GM18861 (cell line): ENCODE measurements at regions not wholly inside any gene's neighbourhood (a gene's known extent, or its start where the extent isn't known, plus 50 kb on each side); places are given as distances from the start of the nearest gene placed in this dataset.
"Not testable (repeated sequence)": the region's sequence is repeated elsewhere in the genome, so short reads cannot be mapped to it uniquely, and the experiment has no call there.

Source experiments
- ATAC-seq: cut with Tn5 transposase; IDR thresholded peaks from one replicate; pipeline ENCODE4 v1.9.1; 2021; ENCODE audit not compliant: unreplicated experiment

DNA sequence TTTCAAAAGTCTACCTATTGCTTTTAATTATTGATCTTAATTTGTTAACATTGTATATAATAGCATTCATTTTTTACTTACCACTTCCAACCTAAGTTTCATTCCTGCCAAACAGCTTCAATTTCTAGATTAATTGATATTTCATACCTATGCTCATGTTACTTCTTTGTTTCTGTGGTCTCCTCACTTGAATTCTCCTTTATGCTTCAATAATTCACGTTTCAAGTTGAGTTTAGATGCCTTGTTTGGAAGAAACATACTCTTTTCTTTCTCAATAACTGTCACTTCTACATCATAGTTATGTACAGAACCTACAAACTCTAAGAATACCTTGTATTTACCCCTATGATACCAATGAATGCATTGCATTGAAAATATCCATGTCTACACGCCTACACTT is 862.2 kb upstream of the LRATD1 start:
- ATAC-seq: no peak

DNA sequence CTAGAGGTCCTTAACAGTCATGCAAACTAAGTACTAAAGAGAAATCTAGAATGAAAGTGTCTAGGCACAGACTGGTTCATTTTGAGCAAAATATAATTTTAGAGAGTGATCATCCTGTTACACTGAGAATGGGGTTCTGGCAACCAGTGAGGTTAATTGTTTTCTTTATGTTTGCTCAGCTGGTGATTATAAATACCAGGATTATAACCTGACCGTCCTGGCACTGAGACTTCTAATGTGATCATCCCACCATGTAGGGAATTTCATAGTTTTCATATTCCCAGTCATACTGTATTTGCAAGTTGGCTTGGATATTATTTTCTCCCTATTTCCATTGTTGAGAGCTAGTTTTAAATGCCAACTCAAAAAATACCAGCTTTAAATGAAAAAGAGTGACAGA is 852.5 kb upstream of the LRATD1 start:
- no peak for ATAC-seq

DNA sequence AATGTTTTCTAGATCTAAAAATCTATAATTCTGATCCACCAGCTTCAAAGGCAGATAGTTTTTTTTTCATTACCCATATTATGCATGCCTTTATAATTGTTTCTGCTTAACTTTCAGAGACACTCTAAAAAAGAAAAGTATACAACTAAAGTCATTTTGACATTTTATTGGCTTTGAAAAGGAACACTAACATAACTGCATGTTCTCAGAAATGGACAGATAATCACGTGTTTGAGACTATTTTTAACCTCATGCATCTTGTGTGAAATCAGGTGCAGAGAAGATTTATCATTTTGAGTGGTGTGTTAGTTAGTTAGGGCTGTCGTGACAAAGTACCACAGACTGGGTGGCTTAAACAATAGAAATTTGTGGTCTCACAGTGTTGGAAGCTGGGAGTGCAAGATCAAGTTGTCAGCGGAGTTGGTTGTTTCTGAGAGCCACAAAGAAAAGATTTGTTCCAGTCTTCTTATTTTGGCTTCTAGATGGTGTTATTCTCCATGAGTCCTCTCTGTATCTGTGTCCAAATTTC is 841.4 kb upstream of the LRATD1 start:
- ATAC-seq: no peak

DNA sequence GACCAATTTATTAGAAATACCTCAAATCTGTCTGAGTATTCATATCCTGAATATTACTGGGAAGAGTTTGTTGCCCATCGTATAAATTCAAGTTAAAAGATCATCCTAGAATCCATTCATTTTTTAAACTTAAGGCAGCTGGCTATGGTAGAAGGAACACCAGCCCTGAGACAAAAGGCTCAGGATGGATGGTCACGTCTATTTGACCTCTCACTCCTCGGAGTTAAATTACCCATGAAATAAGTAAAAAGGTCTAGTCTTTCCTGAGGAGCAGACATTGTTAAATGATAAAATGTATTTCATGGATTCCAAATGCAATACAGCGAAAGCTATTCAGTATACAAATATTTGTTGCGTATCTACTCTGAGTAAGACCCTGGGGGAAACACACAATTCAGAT is 826.0 kb upstream of the LRATD1 start:
- ATAC-seq: no peak

DNA sequence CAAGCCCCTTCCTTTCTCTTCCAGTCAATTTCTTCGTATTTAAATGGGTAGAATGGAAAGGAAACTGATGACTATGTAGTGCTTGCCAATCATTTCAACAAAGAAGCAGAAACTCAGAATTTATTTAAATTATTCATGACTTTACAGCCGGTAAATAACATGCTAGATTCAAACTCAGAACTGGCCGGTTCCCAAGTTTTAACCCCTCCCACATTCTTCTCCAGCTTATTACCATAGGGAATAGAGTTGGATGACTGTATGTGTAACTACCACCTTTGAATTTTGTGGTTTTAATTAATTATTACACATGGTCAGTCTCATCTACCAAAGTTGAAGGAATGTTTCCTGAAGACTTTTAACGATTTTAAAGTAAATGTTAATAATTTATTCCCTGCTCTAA is 819.3 kb upstream of the LRATD1 start:
- no peak for ATAC-seq

DNA sequence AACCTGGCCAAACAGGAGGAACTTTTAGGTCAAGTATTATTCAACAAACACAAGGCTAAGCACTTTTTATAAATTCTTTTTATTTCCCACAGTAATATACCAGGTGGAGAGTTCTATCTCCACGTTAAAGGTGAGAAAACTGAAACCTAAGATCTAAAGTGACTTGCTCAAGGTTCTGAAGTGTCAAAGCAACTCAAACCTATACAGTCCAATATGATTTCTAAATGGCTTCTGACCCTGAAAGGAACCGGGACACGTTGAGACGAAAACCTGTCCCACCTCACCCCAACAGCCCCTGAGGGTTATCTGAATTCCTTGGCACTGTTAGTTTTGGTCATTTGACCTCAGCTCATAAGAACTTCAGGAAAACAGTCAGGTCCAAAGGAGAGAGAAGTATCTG is 814.5 kb upstream of the LRATD1 start:
- no peak for ATAC-seq

DNA sequence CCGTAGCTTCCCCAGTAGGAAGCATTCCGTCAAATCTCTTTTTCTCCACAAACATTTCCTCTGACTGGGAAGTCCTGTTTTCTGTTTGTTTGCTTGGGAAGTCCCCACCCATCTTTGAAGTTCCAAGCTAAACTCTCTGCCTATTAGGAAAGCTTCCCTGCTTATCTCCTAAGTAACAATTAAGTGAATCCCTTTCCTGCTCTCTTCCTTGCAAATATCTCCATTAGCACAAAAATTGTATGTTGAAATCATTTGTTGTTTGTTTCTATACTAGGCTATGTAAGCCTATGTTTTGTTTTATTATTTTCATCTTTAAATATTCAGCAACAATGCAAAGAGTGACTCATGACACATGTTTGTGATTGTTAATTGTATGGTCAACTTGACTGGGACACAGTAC is 812.6 kb upstream of the LRATD1 start:
- no peak for ATAC-seq

DNA sequence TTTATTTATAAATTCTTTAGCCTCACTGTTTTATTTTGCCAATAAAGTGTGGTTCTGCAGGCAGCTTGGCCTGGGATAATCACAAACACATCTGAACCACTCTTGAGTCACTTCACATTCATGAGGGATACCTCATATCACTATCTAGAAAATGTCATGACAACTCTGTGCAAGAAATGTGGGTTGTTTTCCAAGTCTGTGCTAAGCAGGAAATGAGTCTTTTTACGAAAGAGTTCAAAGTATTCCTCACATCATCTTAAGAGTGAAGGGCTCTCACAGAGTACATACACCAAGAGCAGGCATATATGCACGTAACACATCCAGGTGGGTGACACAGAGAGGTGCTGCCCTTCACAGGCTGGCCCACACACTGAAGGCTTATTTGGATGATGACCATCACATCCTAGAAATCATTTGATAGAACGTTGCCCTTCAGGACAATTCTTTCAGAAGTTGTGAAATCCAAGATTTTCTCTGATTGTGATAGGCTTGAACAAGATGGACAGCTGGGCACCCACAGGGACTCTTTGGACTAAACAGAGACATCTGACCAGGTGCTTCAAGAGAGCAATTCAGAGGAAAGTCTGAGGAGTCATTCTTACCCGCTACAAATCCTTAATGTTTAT is 811.1 kb upstream of the LRATD1 start:
- ATAC-seq: no peak

DNA sequence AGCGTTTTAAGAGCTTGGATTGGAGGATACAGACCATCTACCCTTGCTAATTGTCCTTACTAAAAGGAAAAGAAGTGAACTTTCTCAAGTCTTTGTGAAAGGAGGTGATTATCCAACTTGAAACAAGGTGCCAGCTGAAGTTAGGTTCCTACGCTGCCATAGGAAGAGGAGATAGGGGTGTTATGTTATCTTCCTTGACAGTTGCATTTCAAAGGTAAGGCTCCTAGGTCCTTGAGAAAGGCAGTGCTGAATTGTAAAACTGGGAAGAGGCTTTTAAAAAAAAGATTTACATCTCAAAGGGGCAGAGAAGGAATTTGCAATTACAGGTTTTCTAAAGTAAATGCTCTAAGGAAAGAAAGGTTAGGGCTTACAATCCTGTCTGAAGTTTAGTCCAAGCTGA is 810.2 kb upstream of the LRATD1 start:
- no peak for ATAC-seq

DNA sequence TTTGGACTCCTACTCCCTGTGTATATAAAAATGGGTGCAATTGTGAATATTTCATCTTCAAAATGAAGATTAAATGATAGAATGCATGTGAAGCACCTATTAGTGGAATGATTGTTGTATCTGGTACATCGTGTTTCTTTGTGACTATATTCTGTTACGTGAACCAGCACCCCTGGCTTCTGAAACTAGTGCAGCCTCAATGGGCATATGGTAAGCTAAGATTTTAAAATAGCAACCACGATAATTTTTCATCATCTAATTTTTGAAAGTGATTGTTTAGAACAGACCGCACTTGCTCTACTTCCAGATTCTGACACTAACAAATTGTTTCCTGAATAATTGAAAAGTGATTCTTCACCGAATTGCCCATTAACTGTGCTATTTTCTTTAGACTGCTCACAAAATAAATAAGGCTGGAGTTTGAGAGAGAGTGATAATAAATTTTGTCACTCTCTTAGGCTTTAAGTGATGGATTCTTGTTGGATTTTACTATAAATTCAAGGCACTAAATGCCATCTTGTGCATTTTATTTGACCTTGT is 806.1 kb upstream of the LRATD1 start:
- ATAC-seq: no peak

DNA sequence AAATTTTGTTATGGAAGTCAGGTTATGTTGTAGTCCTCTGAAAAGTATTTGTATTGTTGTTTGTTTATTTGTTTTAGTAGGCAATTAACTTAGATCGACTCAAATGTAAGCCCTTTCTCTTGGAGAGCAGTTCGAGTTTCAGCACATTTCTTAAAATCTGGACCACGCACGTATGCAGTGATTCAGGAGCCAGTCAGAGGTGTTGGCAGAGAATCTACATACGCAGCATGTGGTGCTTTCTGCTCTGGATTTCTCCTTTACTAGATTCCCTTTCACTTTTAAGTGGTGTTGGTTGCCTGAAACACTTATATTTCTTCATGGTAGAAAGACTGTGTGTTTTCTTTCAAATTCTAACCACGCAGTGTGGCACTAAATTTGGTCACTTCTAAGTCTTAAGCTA is 773.9 kb upstream of the LRATD1 start:
- no peak for ATAC-seq

DNA sequence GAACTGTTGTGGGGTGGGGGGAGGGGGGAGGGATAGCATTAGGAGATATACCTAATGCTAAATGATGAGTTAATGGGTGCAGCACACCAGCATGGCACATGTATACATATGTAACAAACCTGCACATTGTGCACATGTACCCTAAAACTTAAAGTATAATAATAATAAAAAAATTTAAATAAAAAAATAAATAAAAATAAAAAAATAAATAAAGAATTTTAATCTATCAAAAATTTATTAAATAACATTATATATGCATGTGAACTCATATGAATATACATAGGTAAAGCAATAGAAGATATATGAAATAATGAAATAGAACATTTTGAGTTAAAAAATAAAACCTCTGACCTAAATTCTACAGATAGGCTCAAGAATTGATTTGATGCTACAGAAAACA is 764.2 kb upstream of the LRATD1 start:
- ATAC-seq: not testable (repeated sequence)

DNA sequence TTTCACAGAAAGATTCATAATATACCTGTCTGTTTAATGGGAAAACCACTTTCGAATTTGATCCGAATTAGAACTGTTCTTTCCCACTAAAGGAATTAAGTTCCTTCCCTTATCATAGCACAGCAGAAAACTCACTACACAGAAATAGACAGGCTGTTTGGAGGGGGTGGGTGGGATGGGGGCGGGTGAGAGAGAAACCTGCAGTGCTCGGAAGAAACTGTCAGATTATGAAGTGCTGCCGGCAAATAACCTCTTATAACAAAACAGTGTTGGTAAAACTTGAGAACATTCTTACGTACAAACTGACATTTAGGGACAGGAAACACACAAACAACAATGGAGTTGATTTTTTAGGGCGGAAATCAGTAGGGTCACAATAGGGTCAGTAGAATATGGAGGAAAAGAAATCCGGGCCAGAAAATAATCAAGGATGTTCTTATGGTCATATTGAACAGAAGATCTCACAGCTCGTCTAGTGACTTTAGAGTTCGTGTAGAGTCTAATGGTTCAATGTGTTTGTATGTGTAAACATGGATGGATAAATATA is 756.0 kb upstream of the LRATD1 start:
- ATAC-seq: no peak

DNA sequence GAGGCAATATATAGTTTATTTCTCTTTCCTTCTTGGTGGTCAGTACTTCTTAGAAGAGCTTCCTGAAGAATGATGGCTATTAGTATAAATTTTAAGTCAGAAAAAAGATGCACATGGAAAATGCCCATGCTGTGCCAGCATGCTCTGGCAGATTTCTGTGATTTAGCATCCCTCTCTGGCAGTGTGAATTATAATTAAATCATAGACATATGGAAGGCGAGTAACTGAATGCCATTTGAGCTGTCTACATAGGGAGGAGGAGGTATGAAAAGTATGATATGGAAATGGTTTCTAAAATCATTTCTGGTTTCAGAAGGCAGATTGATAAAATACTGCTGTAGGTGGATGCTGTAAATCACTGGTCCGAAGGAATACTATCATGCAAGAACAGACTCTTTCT is 754.9 kb upstream of the LRATD1 start:
- ATAC-seq: no peak

DNA sequence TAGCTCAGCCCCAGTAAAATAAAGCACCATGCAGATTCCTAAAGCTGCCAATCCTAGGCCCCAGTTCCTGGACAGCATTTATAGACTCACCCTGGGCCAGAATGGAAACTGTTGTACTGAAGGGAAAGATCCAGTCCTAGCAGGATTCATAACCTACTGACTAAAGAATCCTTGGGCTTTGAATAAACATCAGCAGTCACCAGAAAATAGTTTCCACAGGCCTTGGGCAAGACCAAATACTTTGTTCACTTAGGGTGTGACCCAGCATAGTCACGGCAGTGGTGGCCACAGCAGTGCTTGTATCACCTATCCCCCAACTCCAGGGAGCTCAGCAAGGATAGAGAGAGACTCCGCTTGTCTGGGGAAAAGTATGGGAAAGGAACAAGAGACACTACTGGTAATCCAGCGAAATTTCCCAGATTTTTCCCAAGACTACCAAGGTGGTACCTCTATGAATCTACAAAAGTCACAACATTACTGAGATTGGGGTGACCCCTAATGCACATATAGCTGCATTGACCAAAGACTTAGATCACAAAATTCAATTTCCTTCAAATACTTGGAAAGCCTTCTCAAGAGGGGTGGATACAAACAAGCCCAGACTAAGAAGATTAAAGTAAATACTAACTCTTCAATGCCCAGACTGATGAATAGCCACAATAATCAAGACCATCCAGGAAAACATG is 748.1 kb upstream of the LRATD1 start:
- no peak for ATAC-seq

DNA sequence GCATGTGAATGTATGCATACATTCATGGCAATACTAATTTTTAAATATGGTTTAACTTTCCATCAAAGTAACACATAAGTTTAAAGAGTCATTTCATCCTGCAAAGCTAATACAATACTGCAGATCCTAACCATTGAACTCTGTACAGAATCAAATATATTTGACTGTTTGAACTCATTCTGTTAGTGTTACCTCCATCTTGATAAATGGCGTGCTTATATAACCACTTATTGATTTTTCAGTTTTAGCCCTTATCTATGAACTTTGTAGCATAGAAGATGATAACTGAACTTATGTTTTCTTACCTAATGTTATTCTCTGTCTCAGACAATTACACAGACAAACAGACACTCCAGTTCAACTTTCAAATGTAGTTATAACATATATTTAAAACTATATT is 731.0 kb upstream of the LRATD1 start:
- ATAC-seq: no peak

DNA sequence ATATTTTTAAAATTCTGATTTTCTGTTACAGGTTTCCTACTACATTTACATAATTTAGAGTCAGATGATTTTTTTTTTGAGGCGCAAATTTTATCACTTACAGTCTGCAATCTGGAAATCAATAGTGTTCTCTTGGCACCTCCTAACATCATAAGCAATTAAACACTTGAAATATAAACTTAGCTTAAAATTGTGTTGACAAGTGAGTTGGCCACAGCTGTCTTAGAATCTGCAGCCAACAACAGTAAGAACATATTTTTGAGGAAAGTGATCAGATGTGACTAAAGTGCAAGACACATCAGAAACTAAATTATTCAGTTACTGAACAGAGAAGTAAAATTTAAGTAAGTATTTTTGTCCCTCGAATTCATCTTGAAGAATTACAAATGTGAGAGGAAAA is 726.7 kb upstream of the LRATD1 start:
- no peak for ATAC-seq

DNA sequence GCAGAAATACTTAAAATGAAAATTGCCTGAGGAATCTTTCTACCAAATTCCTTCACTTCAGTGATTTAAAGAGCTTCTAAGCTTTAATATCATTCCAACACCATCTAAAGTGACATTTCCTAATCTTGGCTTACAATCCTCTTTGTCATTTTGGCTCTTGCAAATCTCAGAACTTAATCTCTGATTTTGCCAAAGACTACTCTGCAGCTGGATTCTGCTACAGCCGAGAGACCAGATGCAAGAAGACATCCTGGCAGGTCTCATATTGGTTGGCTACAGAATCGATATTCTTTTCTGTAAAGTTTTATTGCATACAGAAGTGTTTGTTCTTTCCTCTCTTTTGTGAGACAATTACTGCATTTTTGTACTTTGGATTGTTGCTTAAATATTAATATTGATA is 716.5 kb upstream of the LRATD1 start:
- no peak for ATAC-seq

DNA sequence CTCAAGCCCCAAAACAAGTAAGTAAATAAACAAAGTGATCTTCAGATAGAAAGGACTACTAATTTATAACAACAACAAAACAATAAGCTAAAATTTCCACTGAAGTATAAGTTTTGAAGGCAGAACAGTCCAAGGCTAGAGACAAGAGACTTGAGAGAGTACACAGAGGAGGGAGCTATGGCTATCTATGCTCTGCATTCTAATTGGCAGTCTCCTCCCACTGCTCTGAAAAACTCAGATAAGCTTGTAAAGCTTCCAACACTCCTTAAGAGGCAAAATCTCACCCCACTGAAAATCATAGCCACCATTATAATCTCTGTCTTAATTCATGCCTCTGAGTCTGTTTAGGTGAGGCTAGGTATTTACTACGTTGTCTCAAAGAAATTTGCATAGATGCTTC is 714.6 kb upstream of the LRATD1 start:
- no peak for ATAC-seq

DNA sequence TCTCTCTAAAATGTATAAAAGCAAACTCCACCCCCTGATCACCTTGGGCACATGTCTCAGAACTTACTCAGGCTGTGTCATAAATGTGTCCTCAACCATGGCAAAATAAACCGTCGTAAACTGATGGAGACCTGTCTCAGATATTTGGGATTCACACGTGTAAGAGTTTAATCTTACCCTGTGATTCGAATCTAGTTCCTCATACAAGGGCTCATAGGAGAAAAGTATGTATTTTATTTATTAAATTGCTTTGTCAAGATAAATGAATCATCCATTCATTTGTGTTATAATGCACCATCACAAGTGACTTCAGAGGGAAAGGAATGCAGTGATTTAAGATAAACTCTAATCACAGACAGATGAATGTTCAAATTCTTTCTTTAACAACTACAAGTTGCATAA is 712.5 kb upstream of the LRATD1 start:
- ATAC-seq: no peak

DNA sequence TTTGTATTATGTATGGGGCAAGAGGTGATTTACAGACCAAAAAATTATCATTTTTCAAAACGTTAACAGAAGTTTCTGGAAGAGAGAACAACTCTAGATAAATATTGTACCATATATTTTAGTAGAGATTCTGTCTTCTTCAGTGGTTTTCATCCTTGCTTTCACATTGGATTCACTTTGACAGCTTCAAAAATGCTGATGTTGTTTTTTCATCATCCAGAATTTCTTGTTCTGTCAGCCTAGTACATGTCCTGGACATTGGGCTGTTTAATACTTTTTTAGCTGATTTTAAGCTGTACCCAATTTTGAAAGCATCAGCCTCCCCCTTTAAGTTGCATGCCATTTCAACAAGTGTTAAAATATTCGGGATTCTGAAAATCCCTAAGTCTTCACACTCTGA is 711.3 kb upstream of the LRATD1 start:
- ATAC-seq: no peak

DNA sequence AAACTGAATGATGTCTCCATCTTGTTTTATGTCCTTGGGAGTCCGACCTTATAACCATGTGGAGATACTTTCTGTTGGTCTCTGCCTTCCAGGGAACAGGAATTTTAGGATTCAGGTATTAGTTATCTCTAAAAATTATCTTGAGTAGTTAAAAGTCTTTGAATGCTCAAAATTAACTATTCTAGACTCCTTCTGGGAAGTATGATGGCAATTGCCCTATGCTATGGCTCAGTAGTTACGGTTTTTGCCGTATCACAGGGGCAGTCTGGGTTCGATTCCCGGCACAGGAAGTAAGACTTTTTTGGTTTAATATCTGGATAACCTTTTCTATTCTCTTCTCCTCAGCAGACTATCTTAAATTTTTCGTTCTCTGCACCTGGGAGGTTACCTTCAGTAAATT is 708.7 kb upstream of the LRATD1 start:
- ATAC-seq: no peak
